ENCODE measurements at regions not wholly inside any gene's neighbourhood (a gene's known extent, or its start where the extent isn't known, plus 50 kb on each side); places are given as distances from the start of the nearest gene placed in this dataset.

GRCh38 chr13:109436055-109436622 lies 350.2 kb downstream of the IRS2 start (continued):
- TF ChIP-seq MYBL2 (CRISPR knock-in tag; IDR thresholded peaks at IDR 0.05) (no peak), KAT7 (CRISPR knock-in tag; IDR thresholded peaks at IDR 0.05; ENCODE audit: borderline replicate concordance) (no peak)

GRCh38 chr13:109431217-109431616 lies 355.2 kb downstream of the IRS2 start:
- POLR2A ChIA-PET = no interaction called here

GRCh38 chr13:109428146-109428545 lies 358.2 kb downstream of the IRS2 start:
- Mint-ChIP-seq H3K9me3 (peaks cover 34% of the 10 kb centered on the region), H3K4me1 (no peaks in the 10 kb centered on the region), H3K27me3 (ENCODE audit: low read depth) (no peaks in the 10 kb centered on the region), H3K36me3 (peaks cover 25% of the 10 kb centered on the region), H3K4me3 (no peak overlapping the region), H3K27ac (no peak overlapping the region)
- no peak for DNase-seq (ENCODE audit: low spot score)
- no peak for ATAC-seq
- CTCF ChIA-PET = interaction anchor here (0.8 kb wide), 1 partner anchor 22 kb away, joined by 3 read pairs; no protein-coding TSS in a partner anchor
- POLR2A ChIA-PET = no interaction called here
- no peak for TF ChIP-seq PRDM15 (CRISPR knock-in tag; IDR thresholded peaks at IDR 0.05)
- no peak for TF ChIP-seq IRF1 (CRISPR knock-in tag; IDR thresholded peaks at IDR 0.05)
- no peak for TF ChIP-seq CREM (CRISPR knock-in tag; IDR thresholded peaks at IDR 0.05)
- no peak for TF ChIP-seq ZNF512 (CRISPR knock-in tag; IDR thresholded peaks at IDR 0.05; ENCODE audit: borderline replicate concordance)

More at GRCh38 chr13:109431217-109431616, 355.2 kb downstream of the IRS2 start:
- no peak for ATAC-seq
- DNase-seq (ENCODE audit: low spot score) = no peak
- no peaks in the 10 kb centered on the region; the same call in 1 of the 2 replicates for H3K27me3 Mint-ChIP-seq (ENCODE audit: low read depth)
- H3K4me1 Mint-ChIP-seq = no peaks in the 10 kb centered on the region
- H3K27ac Mint-ChIP-seq = no peak overlapping the region
- no peak overlapping the region for H3K4me3 Mint-ChIP-seq
- peaks cover 53% of the 10 kb centered on the region for H3K9me3 Mint-ChIP-seq
- CTCF ChIA-PET = no interaction called here
- TF ChIP-seq ZNF671 (CRISPR knock-in tag; IDR thresholded peaks at IDR 0.05) = no peak
- no peak for TF ChIP-seq TEAD1 (CRISPR knock-in tag; IDR thresholded peaks at IDR 0.05)
- TF ChIP-seq OVOL2 (CRISPR knock-in tag; IDR thresholded peaks at IDR 0.05; ENCODE audit: borderline replicate concordance) = no peak
- no peak for TF ChIP-seq HMGA2 (CRISPR knock-in tag; IDR thresholded peaks at IDR 0.05)
- TF ChIP-seq ZBTB43 (CRISPR knock-in tag; IDR thresholded peaks at IDR 0.05) = no peak
- TF ChIP-seq GRHL2 (CRISPR knock-in tag; IDR thresholded peaks at IDR 0.05; ENCODE audit: insufficient replicate concordance, severe bottlenecking) = no peak
- no peak for TF ChIP-seq GTF2I (CRISPR knock-in tag; conservative IDR thresholded peaks at IDR 0.05)
- TF ChIP-seq ERG (CRISPR knock-in tag; IDR thresholded peaks at IDR 0.05) = no peak
- TF ChIP-seq JAZF1 (CRISPR knock-in tag; IDR thresholded peaks at IDR 0.05) = no peak
- TF ChIP-seq ZNF232 (CRISPR knock-in tag; IDR thresholded peaks at IDR 0.05) = no peak
- no peak for TF ChIP-seq SOX15 (CRISPR knock-in tag; IDR thresholded peaks at IDR 0.05)
- no peak for TF ChIP-seq CDX4 (CRISPR knock-in tag; IDR thresholded peaks at IDR 0.05; ENCODE audit: borderline replicate concordance)
- no peak for TF ChIP-seq ZNF281 (CRISPR knock-in tag; IDR thresholded peaks at IDR 0.05)
- H3K36me3 Mint-ChIP-seq = peaks cover 30% of the 10 kb centered on the region
